ENCODE measurements at regions not wholly inside any gene's neighbourhood (a gene's known extent, or its start where the extent isn't known, plus 50 kb on each side); places are given as distances from the start of the nearest gene placed in this dataset.

- no peak for TF ChIP-seq EZH2 (IDR thresholded peaks at IDR 0.05; ENCODE audit: borderline replicate concordance, insufficient read depth, low read depth, low read length, poor library complexity, severe bottlenecking)
- TF ChIP-seq, protein P1, sequence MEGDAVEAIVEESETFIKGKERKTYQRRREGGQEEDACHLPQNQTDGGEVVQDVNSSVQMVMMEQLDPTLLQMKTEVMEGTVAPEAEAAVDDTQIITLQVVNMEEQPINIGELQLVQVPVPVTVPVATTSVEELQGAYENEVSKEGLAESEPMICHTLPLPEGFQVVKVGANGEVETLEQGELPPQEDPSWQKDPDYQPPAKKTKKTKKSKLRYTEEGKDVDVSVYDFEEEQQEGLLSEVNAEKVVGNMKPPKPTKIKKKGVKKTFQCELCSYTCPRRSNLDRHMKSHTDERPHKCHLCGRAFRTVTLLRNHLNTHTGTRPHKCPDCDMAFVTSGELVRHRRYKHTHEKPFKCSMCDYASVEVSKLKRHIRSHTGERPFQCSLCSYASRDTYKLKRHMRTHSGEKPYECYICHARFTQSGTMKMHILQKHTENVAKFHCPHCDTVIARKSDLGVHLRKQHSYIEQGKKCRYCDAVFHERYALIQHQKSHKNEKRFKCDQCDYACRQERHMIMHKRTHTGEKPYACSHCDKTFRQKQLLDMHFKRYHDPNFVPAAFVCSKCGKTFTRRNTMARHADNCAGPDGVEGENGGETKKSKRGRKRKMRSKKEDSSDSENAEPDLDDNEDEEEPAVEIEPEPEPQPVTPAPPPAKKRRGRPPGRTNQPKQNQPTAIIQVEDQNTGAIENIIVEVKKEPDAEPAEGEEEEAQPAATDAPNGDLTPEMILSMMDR (IDR thresholded peaks at IDR 0.05), result no peak
Measured at GRCh38 chr9:91056486-91056885, 254.9 kb downstream of the SYK start.
